ENCODE measurements at regions not wholly inside any gene's neighbourhood (a gene's known extent, or its start where the extent isn't known, plus 50 kb on each side); places are given as distances from the start of the nearest gene placed in this dataset.

DNA sequence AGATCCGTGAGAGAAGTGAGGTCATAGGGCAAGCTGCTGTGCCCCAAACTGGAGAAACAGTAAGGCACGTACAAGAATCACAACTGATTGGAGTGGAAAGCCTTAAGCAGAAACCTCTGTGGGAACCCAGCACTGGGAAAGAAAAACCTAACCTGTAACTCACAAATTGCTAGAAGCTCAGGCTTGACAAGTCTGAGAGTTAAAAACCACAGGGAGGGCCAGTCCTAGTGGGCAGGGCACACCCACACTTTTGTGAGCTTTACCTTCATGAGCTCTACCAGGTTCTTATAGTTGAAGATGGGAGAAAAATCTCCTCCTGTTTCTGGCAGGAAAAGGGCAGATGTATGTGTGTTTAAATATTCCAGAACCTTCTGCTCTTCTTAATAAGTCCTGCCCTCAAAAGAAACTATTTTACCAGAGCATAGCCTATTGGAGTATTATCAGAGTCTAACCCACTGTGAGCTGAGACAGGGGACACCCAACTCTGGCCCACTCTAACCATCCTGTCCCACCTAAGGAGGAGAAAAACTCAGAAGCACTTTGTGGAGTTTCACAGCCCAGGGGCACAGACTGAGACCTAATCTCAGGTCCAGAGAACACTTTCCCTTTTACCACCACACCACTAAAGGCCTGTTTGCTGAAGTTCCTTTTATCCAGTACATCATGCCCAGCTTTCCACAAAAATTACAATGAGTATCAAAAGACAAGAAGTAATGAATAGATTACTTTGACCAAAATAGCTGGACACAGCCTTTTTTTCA, 1265.7 kb upstream of the CHAC2 start:
- CTCF ChIA-PET: interaction anchor here (0.5 to 0.6 kb wide), 3 partner anchors 8 to 1238 kb away, joined by 3 to 7 read pairs (median 3); no protein-coding TSS in a partner anchor
- DNase-seq (ENCODE audit: low spot score): no peak
- H3K27ac ChIP-seq: no peak overlapping the region
- POLR2A ChIA-PET (ENCODE audit: low non-redundant PET): no interaction called here
- TF ChIP-seq, protein P1, sequence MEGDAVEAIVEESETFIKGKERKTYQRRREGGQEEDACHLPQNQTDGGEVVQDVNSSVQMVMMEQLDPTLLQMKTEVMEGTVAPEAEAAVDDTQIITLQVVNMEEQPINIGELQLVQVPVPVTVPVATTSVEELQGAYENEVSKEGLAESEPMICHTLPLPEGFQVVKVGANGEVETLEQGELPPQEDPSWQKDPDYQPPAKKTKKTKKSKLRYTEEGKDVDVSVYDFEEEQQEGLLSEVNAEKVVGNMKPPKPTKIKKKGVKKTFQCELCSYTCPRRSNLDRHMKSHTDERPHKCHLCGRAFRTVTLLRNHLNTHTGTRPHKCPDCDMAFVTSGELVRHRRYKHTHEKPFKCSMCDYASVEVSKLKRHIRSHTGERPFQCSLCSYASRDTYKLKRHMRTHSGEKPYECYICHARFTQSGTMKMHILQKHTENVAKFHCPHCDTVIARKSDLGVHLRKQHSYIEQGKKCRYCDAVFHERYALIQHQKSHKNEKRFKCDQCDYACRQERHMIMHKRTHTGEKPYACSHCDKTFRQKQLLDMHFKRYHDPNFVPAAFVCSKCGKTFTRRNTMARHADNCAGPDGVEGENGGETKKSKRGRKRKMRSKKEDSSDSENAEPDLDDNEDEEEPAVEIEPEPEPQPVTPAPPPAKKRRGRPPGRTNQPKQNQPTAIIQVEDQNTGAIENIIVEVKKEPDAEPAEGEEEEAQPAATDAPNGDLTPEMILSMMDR (conservative IDR thresholded peaks at IDR 0.05; ENCODE audit: low read depth): no peak

DNA sequence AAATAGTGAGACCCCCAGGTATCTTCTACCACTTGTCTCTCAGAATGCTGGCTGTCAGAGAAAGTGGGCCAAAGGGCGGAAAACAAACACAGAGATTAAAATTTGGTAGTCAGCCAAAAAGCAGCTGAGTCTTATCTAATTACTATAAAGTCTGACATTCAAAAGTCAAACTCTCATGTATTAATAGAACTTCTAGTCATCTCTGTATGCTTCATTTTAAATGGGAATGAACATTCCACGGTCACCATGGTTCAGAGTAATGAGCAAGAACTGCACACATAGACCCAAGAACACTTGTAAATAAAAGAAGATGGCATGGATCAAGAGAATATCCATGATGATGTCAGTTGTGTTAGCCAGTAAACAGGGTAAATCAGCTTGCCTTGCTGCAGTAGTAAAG, 1267.0 kb upstream of the CHAC2 start:
- ChIA-PET CTCF (no interaction called here), POLR2A (ENCODE audit: low non-redundant PET) (no interaction called here)
- H3K27ac ChIP-seq: no peak overlapping the region
- TF ChIP-seq, protein P1 (conservative IDR thresholded peaks at IDR 0.05; ENCODE audit: low read depth): no peak
- DNase-seq (ENCODE audit: low spot score): no peak

DNA sequence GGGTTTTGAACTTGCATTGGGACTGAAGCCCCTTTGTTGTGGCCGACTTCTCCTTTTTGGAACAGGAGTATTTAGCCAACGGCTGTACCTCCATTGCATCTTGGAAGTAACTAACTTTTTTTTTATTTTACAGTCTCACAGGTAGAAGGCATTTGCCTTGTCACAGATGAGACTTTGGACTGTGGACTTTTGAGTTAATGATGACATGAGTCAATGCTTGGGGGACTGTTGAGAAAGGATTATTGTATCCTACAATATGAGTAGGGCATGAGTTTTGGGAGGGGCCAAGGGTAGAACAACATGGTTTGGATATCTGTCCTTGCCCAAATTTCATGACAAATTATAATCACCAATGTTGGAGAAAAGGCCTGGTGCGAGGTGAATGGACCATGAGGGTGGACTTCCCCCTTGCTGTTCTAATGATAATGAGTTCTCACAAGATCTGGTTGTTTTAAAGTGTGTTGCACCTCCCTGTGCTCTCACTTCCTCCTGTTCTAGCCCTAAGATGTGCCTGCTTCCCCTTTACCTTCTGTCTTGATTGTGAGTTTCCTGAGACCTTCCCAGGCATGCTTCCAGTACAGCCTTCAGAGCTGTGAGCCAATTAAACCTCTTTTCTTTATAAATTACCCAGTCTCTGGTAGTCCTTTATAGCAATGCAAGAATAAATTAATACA, 1269.4 kb upstream of the CHAC2 start:
- ChIA-PET POLR2A (ENCODE audit: low non-redundant PET) (no interaction called here), CTCF (no interaction called here)
- H3K27ac ChIP-seq: no peak overlapping the region
- TF ChIP-seq, protein P1 (conservative IDR thresholded peaks at IDR 0.05; ENCODE audit: low read depth): no peak
- DNase-seq (ENCODE audit: low spot score): no peak

DNA sequence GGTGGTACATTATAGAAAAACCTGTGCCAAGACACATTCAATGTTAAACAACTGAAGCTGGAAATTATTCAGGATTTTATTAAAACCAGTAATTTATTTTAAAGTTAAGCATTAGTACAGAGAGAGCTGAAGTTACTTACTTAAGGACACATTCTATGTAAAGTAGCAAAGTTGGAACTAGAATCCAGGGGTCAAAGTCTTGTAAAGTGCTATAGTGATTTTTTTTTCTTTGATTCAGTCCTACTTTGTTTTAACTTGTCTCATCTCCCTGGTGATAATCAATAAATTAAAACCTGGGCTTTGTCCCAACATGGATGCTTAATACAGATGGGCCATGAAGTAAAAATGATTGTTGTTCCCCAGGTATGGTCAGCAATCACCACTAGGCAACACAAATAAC, 1271.8 kb upstream of the CHAC2 start:
- DNase-seq (ENCODE audit: low spot score): no peak
- H3K27ac ChIP-seq: no peak overlapping the region
- ChIA-PET CTCF (interaction anchor here (0.6 kb wide), 1 partner anchor 839 kb away, joined by 4 read pairs; no protein-coding TSS in a partner anchor), POLR2A (ENCODE audit: low non-redundant PET) (no interaction called here)
- TF ChIP-seq, protein P1 (conservative IDR thresholded peaks at IDR 0.05; ENCODE audit: low read depth): no peak

DNA sequence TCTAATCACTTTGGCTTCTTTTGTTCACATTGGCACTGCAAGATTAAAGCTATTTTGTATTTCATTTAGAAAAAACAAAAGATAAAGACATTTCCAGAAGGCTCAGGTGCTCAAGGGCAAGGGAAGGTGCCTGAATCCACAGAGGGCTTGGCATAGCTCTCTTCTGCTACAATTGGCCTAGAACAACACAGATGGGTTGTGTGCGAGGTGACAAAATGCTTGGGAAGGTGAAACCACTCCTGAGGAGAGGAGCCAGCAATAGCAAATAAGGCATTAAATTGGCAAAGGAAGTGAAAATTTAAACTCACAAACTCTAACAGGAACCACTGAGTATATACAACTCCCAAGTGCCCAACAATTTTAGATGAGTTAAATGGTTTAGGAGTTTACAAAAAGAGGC, 1290.4 kb upstream of the CHAC2 start:
- no peak for DNase-seq (ENCODE audit: low spot score)
- H3K27ac ChIP-seq: no peak overlapping the region
- TF ChIP-seq, protein P1 (conservative IDR thresholded peaks at IDR 0.05; ENCODE audit: low read depth): no peak
- CTCF ChIA-PET: no interaction called here
- POLR2A ChIA-PET (ENCODE audit: low non-redundant PET): no interaction called here

DNA sequence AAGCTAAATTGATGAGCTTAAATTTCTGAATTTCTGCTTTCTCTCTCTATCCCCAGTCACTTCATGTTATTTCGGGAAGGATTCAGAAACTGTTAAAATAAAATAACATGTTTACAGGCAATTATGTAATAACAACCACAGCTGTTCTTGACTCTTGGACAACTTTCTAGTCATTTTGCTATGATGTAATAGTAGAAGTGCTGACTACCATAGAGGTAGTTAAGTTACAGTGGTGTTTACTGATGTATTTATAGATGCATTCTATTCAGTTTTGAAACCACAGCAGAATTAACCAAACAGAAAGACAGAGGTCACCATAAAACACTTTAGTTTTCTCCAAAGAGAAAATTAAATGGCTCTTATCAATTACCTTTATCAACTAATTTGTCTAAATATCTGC, 1292.0 kb upstream of the CHAC2 start:
- DNase-seq (ENCODE audit: low spot score): no peak
- POLR2A ChIA-PET (ENCODE audit: low non-redundant PET): no interaction called here
- CTCF ChIA-PET: no interaction called here
- TF ChIP-seq, protein P1 (conservative IDR thresholded peaks at IDR 0.05; ENCODE audit: low read depth): no peak
- no peak overlapping the region for H3K27ac ChIP-seq
